Liver (tissue), 8 donors: ENCODE measurements at regions not wholly inside any gene's neighbourhood (a gene's known extent, or its start where the extent isn't known, plus 50 kb on each side); places are given as distances from the start of the nearest gene placed in this dataset.

Experiments used
- DNase-seq: peaks from one replicate; pipeline ENCODE4 v3.0.0-alpha.2; 2017; ENCODE audit warnings: low spot score
- H3K27ac ChIP-seq, 2 donors: one replicate each; pipeline ENCODE4 v1.7.0; 2013; ENCODE audit warnings: inconsistent platforms in 2 of 2, low read length in 2 of 2, control low read depth in 1 of 2, low read depth in 1 of 2, mild to moderate bottlenecking in 1 of 2
- H3K27me3 ChIP-seq, 4 donors: one replicate each; pipeline versions ENCODE4 v1.6.1 to v1.7.0; 2013; ENCODE audit warnings: low read length in 3 of 4, inconsistent platforms in 1 of 4, mild to moderate bottlenecking in 1 of 4, moderate library complexity in 1 of 4; ENCODE audit not compliant: control insufficient read depth in 4 of 4, insufficient read depth in 4 of 4
- H3K36me3 ChIP-seq, 4 donors: one replicate each; pipeline versions ENCODE4 v1.6.1 to v1.7.0; 2013; ENCODE audit warnings: low read length in 3 of 4, mild to moderate bottlenecking in 3 of 4, low read depth in 1 of 4, moderate library complexity in 1 of 4; ENCODE audit not compliant: control insufficient read depth in 4 of 4, insufficient read depth in 3 of 4
- H3K4me1 ChIP-seq, 4 donors: one replicate each; pipeline versions ENCODE4 v1.6.1 to v1.7.0; 2013; ENCODE audit warnings: low read length in 3 of 4, mild to moderate bottlenecking in 3 of 4, moderate library complexity in 1 of 4; ENCODE audit not compliant: control insufficient read depth in 4 of 4, insufficient read depth in 4 of 4
- H3K4me3 ChIP-seq, 3 donors: one replicate each; pipeline versions ENCODE4 v1.6.1 to v1.7.0; 2013; ENCODE audit warnings: low read length in 3 of 3, control low read depth in 1 of 3, low read depth in 1 of 3, mild to moderate bottlenecking in 1 of 3
- H3K9ac ChIP-seq, 2 donors: one replicate each; pipeline ENCODE4 v1.7.0; 2013; ENCODE audit warnings: low read length in 2 of 2, mild to moderate bottlenecking in 2 of 2, moderate library complexity in 2 of 2, control low read depth in 1 of 2, low read depth in 1 of 2
- H3K9me3 ChIP-seq, 4 donors: one replicate each; pipeline versions ENCODE4 v1.6.1 to v1.7.0; 2013; ENCODE audit warnings: low read length in 3 of 4; ENCODE audit not compliant: control insufficient read depth in 4 of 4
- ATF3 ChIP-seq: IDR thresholded peaks from 2 replicates; pipeline ENCODE4 v1.6.1; 2016; ENCODE audit warnings: antibody characterized with exemption
- CTCF ChIP-seq: fragments of 150-350 bp; IDR thresholded peaks from 2 replicates; pipeline ENCODE4 v1.5.1; 2017; ENCODE audit warnings: improper control_type of control experiment, low read depth, low read length; ENCODE audit not compliant: missing input control
- EGR1 ChIP-seq, 2 donors: IDR thresholded peaks; 2 replicates each; pipeline ENCODE4 v1.6.1; 2016 to 2018; ENCODE audit warnings: antibody characterized with exemption in 2 of 2, low read depth in 2 of 2
- FOXA1 ChIP-seq: IDR thresholded peaks from 2 replicates; pipeline ENCODE4 v1.6.1; 2016; ENCODE audit warnings: antibody characterized with exemption
- FOXA2 ChIP-seq: IDR thresholded peaks from 2 replicates; pipeline ENCODE4 v1.6.1; 2016; ENCODE audit warnings: antibody characterized with exemption
- GABPA ChIP-seq, 2 donors: IDR thresholded peaks in 1 of 2; conservative IDR thresholded peaks in 1 of 2; 2 replicates each; pipeline ENCODE4 v1.6.1; 2016; ENCODE audit warnings: antibody characterized with exemption in 2 of 2, mild to moderate bottlenecking in 1 of 2, moderate library complexity in 1 of 2
- HNF4A ChIP-seq, 2 donors: conservative IDR thresholded peaks; 2 replicates each; pipeline ENCODE4 v1.6.1; 2016; ENCODE audit warnings: antibody characterized with exemption in 2 of 2, mild to moderate bottlenecking in 2 of 2
- HNF4G ChIP-seq: IDR thresholded peaks from 2 replicates; pipeline ENCODE4 v1.6.1; 2016; ENCODE audit warnings: antibody characterized with exemption
- JUND ChIP-seq, 2 donors: IDR thresholded peaks; 2 replicates each; pipeline ENCODE4 v1.6.1; 2016; ENCODE audit warnings: antibody characterized with exemption in 2 of 2
- MAX ChIP-seq: IDR thresholded peaks from 2 replicates; pipeline ENCODE4 v1.6.1; 2016; ENCODE audit warnings: antibody characterized with exemption
- NR2F2 ChIP-seq: IDR thresholded peaks from 2 replicates; pipeline ENCODE4 v1.6.1; 2016; ENCODE audit warnings: antibody characterized with exemption
- RAD21 ChIP-seq, 2 donors: IDR thresholded peaks; 2 replicates each; pipeline ENCODE4 v1.6.1; 2016; ENCODE audit warnings: antibody characterized with exemption in 2 of 2, mild to moderate bottlenecking in 2 of 2
- RXRA ChIP-seq, 2 donors: IDR thresholded peaks; 2 replicates each; pipeline ENCODE4 v1.6.1; 2017 to 2018; ENCODE audit warnings: antibody characterized with exemption in 2 of 2, mild to moderate bottlenecking in 1 of 2
- SP1 ChIP-seq: IDR thresholded peaks from 2 replicates; pipeline ENCODE4 v1.6.1; 2018; ENCODE audit warnings: antibody characterized with exemption, mild to moderate bottlenecking
- TAF1 ChIP-seq: conservative IDR thresholded peaks from 2 replicates; pipeline ENCODE4 v1.6.1; 2016; ENCODE audit warnings: antibody characterized with exemption, mild to moderate bottlenecking
- YY1 ChIP-seq: IDR thresholded peaks from 2 replicates; pipeline ENCODE4 v1.6.1; 2016; ENCODE audit warnings: antibody characterized with exemption, mild to moderate bottlenecking
- WGBS: extraction: QIAGEN DNeasy Blood & Tissue Kit; methylation state at CpG from one replicate; pipeline ENCODE4 v1.1.7; 2013; 5-methylcytosine and 5-hydroxymethylcytosine counted together
- TF ChIP-seq, protein P1 (sequence below): IDR thresholded peaks from 2 replicates; pipeline ENCODE4 v1.6.1; 2016; ENCODE audit warnings: antibody characterized with exemption, mild to moderate bottlenecking
- TF ChIP-seq, protein P2 (sequence below): IDR thresholded peaks from 2 replicates; pipeline ENCODE4 v1.6.1; 2016; ENCODE audit warnings: antibody characterized with exemption
- donor health status: healthy.
- donor health status: healthy.
- donor health status: healthy.
- donor health status: healthy.
- donor health status: healthy.

GRCh38 chr13:50387051-50387581 is 371.9 kb downstream of the KCNRG start:
- TF ChIP-seq, protein P1, sequence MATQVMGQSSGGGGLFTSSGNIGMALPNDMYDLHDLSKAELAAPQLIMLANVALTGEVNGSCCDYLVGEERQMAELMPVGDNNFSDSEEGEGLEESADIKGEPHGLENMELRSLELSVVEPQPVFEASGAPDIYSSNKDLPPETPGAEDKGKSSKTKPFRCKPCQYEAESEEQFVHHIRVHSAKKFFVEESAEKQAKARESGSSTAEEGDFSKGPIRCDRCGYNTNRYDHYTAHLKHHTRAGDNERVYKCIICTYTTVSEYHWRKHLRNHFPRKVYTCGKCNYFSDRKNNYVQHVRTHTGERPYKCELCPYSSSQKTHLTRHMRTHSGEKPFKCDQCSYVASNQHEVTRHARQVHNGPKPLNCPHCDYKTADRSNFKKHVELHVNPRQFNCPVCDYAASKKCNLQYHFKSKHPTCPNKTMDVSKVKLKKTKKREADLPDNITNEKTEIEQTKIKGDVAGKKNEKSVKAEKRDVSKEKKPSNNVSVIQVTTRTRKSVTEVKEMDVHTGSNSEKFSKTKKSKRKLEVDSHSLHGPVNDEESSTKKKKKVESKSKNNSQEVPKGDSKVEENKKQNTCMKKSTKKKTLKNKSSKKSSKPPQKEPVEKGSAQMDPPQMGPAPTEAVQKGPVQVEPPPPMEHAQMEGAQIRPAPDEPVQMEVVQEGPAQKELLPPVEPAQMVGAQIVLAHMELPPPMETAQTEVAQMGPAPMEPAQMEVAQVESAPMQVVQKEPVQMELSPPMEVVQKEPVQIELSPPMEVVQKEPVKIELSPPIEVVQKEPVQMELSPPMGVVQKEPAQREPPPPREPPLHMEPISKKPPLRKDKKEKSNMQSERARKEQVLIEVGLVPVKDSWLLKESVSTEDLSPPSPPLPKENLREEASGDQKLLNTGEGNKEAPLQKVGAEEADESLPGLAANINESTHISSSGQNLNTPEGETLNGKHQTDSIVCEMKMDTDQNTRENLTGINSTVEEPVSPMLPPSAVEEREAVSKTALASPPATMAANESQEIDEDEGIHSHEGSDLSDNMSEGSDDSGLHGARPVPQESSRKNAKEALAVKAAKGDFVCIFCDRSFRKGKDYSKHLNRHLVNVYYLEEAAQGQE = peak; percentile 58
- TF ChIP-seq GABPA (IDR thresholded peaks at IDR 0.05 in 1 of 2, conservative IDR thresholded peaks at IDR 0.05 in 1 of 2) (no peak), FOXA1 (no peak), NR2F2 (no peak), HNF4A (conservative IDR thresholded peaks at IDR 0.05) (no peak), JUND (IDR thresholded peaks at IDR 0.05) (peak in 1 of 2 donors; percentile 37), HNF4G (no peak), FOXA2 (no peak), EGR1 (IDR thresholded peaks at IDR 0.05; ENCODE audit: low read depth in 2 of 2) (no peak), CTCF (peak; percentile 47), RXRA (IDR thresholded peaks at IDR 0.05) (peak; percentile 21 to 46), TAF1 (no peak), MAX (no peak), YY1 (peak; percentile 63), ATF3 (peak; percentile 15), SP1 (peak; percentile 60), RAD21 (IDR thresholded peaks at IDR 0.05) (peak; percentile 74 to 76)
- TF ChIP-seq, protein P2, sequence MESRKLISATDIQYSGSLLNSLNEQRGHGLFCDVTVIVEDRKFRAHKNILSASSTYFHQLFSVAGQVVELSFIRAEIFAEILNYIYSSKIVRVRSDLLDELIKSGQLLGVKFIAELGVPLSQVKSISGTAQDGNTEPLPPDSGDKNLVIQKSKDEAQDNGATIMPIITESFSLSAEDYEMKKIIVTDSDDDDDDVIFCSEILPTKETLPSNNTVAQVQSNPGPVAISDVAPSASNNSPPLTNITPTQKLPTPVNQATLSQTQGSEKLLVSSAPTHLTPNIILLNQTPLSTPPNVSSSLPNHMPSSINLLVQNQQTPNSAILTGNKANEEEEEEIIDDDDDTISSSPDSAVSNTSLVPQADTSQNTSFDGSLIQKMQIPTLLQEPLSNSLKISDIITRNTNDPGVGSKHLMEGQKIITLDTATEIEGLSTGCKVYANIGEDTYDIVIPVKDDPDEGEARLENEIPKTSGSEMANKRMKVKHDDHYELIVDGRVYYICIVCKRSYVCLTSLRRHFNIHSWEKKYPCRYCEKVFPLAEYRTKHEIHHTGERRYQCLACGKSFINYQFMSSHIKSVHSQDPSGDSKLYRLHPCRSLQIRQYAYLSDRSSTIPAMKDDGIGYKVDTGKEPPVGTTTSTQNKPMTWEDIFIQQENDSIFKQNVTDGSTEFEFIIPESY = no peak
- Histone ChIP-seq H3K4me3 (peak overlapping the region; percentile 8 to 39 (median 17)), H3K36me3 (no peaks in the 10 kb centered on the region), H3K27me3 (no peaks in the 10 kb centered on the region), H3K27ac (peak overlapping the region; percentile 89 to 90), H3K9ac (peak overlapping the region; percentile 81 to 85), H3K4me1 (peaks cover 0 to 44% (median 18%) of the 10 kb centered on the region in 4 donors), H3K9me3 (no peaks in the 10 kb centered on the region)
- DNase-seq = no peak
- WGBS = 21% methylated on average over 6 of the region's 6 CpGs
